ENCODE measurements at regions not wholly inside any gene's neighbourhood (a gene's known extent, or its start where the extent isn't known, plus 50 kb on each side); places are given as distances from the start of the nearest gene placed in this dataset.
"Not testable (repeated sequence)": the region's sequence is repeated elsewhere in the genome, so short reads cannot be mapped to it uniquely, and the experiment has no call there.

GRCh38 chr5:174900240-174900865 is 176.0 kb downstream of the MSX2 start:
- DNase-seq (ENCODE audit: low read depth): no peak
- no peak overlapping the region for H3K4me3 ChIP-seq (ENCODE audit: low read depth, low read length)
- no peak for TF ChIP-seq CTCF (IDR thresholded peaks at IDR 0.05; ENCODE audit: low read depth, low read length, missing control alignments)

DNA sequence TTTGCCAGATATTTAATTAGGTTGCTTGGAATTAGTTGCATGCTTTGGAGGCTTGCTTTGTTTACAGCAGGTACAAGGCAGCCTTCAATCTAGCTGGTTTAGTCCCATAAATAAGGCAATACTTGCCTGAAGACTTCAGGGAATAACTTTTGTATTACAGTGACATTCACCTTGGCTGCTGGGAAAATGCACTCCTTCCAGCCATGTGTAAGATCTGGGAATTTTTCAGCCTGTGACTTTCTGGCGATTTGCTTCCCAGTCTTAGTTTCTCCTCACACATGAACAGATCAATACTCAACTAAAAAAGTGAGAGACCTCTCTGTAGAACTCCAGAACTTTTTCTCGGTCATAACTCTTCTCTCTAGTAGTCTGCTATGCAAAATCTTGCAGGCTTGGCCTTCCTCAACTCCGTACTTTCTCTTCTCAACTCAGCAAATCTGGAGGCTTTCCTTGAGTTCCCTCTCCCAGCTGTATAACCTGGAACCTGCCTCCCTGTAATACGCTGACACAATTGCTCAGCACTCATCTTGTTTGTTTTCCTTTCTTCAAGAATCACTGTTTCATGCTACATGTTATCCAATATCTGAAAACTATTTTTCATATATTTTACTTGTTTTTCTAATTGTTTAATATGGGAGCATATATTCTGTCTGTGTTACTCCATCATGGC is 173.0 kb downstream of the MSX2 start:
- no peak for DNase-seq (ENCODE audit: low read depth)
- H3K4me3 ChIP-seq (ENCODE audit: low read depth, low read length): no peak overlapping the region
- no peak for TF ChIP-seq CTCF (IDR thresholded peaks at IDR 0.05; ENCODE audit: low read depth, low read length, missing control alignments)

DNA sequence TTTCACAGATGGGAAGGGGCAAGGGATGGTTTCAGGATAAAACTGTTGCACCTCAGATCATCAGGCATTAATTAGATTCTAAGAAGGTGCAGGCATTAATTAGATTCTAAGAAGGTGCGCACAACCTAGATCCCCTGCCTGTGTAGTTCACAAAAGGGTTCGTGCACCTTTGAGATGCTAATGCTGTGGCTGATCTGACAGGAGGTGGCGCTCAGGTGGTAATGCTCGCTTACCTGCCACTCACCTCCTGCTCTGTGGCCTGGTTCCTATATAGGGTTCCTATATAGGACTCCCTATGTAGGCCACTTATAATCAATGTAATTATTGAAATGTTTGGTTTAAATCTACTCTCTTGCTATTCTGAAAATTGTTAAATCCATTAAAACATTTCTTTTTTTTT is 171.0 kb downstream of the MSX2 start:
- DNase-seq (ENCODE audit: low read depth): no peak
- no peak for TF ChIP-seq CTCF (IDR thresholded peaks at IDR 0.05; ENCODE audit: low read depth, low read length, missing control alignments)
- H3K4me3 ChIP-seq (ENCODE audit: low read depth, low read length): no peak overlapping the region

GRCh38 chr5:174892742-174893141 is 168.4 kb downstream of the MSX2 start:
- TF ChIP-seq CTCF (IDR thresholded peaks at IDR 0.05; ENCODE audit: low read depth, low read length, missing control alignments): no peak
- no peak for DNase-seq (ENCODE audit: low read depth)
- no peak overlapping the region for H3K4me3 ChIP-seq (ENCODE audit: low read depth, low read length)

- not testable (repeated sequence) for DNase-seq (ENCODE audit: low read depth); H3K4me3 ChIP-seq (ENCODE audit: low read depth, low read length)
Observed at GRCh38 chr5:174880412-174881200, 156.2 kb downstream of the MSX2 start.

- H3K4me3 ChIP-seq (ENCODE audit: low read depth, low read length): no peak overlapping the region
- no peak for TF ChIP-seq CTCF (IDR thresholded peaks at IDR 0.05; ENCODE audit: low read depth, low read length, missing control alignments)
- no peak for DNase-seq (ENCODE audit: low read depth)
Observed at GRCh38 chr5:174877987-174878386, 153.6 kb downstream of the MSX2 start.

- H3K4me3 ChIP-seq (ENCODE audit: low read depth, low read length): no peak overlapping the region
- DNase-seq (ENCODE audit: low read depth): no peak
- no peak for TF ChIP-seq CTCF (IDR thresholded peaks at IDR 0.05; ENCODE audit: low read depth, low read length, missing control alignments)
Observed at GRCh38 chr5:174872271-174872670, 147.9 kb downstream of the MSX2 start.

All from GM12864 (cell line).